CD4-positive, alpha-beta T cell treated with Interleukin-6 for 4 hours (primary cell): ENCODE measurements at regions not wholly inside any gene's neighbourhood (a gene's known extent, or its start where the extent isn't known, plus 50 kb on each side); places are given as distances from the start of the nearest gene placed in this dataset.
"Not testable (repeated sequence)": the region's sequence is repeated elsewhere in the genome, so short reads cannot be mapped to it uniquely, and the experiment has no call there.

Source experiments
- DNase-seq: peaks from one replicate; pipeline ENCODE4 v3.0.0-alpha.2; 2020; ENCODE audit warnings: mixed read lengths

DNA sequence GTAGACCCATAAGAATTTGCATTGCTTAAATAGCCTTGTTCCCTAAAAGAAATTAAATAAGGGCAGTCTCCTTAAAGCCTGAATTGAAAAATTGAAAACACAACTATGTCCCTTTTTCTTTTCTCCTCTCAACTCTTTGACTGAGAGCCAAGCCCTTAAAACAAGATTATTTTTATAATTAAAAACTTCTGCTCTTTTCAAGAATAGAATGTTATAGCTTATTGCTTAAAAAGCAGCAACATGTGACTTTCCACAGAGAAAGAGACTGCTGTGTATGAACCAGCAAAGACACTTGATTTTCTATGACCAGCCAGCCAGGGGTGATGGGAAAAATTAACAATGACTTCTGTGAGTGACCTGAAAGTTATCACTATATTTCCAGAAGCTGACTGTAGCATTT lies 295.2 kb upstream of the CELF2 start:
- DNase-seq: no peak

- DNase-seq: no peak
Observed at GRCh38 chr10:10725196-10725595, 292.5 kb upstream of the CELF2 start.

- DNase-seq: no peak
Observed at GRCh38 chr10:10726101-10726500, 291.6 kb upstream of the CELF2 start.

DNA sequence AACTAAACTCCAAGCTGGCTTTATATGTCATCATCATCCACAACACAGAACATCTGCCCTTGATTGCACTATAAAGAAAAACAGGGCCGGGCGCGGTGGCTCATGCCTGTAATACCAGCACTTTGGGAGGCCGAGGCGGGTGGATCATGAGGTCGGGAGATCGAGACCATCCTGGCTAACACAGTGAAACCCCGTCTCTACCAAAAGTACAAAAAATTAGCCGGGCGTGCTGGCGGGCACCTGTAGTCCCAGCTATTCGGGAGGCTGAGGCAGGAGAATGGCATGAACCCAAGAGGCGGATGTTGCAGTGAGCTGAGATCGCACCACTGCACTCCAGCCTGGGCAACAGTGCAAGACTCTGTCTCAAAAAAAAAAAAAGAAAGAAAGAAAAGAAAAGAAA lies 290.3 kb upstream of the CELF2 start:
- DNase-seq: not testable (repeated sequence)

DNA sequence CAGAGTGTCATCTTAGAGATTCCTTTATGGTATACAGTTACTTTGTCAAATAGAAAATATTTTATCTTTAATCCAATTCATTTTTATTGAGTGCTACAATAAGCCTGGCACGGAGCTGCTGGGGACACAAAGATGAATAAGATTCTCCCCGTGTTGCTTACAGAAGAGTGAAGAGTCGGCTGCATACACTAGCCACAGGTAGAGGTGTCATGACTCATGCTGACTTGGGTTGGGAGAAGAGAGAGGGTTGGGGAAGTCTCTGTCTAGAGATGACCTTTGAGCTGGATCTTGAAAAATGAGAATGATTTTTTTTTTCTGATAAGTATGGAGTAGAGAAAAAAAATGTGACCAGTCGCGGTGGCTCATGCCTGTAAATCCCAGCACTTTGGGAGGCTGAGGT lies 289.9 kb upstream of the CELF2 start:
- DNase-seq: no peak

- no peak for DNase-seq
Observed at GRCh38 chr10:10730471-10731043, 287.1 kb upstream of the CELF2 start.

DNA sequence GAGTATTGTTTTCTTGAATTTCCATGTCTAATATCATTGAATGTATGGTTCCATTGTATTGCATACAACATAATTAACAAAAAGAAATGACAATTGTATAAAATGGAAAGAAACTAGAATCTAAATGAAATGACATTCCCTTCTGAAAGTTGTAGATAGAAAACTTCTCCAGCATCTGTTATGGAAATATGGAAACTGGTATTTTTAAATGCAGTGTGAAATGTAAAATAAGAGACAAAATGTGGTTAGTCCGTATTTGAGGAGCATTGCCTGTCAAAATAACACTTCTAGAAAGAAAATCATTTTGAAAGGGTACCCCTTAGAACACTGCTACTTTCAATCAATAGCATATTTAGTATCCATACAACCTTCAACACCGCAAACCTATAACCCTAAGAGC lies 286.3 kb upstream of the CELF2 start:
- DNase-seq: no peak

GRCh38 chr10:10734356-10735064 lies 283.2 kb upstream of the CELF2 start:
- DNase-seq: no peak

- no peak for DNase-seq
Observed at GRCh38 chr10:10745291-10745690, 272.4 kb upstream of the CELF2 start.

- DNase-seq: no peak
Observed at GRCh38 chr10:10755490-10755889, 262.2 kb upstream of the CELF2 start.

DNA sequence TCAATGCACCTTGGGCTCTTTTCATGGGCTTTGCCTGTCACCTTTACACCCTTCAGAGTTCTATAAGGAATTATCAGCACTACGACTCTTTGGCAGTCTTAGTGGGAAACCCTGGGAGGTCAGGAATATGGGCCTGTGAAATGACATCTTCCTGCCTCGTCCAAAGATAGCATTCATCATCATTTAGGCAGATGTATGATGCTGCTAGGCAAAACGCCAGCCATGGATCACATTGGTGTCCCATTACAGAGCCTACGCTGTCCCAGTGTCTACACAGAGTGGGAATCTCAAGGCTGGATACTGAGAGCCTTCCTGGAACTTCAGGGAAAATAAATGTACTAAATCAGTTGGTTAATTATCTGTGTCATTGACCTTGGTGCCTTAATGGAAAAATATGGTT lies 259.4 kb upstream of the CELF2 start:
- no peak for DNase-seq

GRCh38 chr10:10759806-10760205 lies 257.9 kb upstream of the CELF2 start:
- DNase-seq: not testable (repeated sequence)

GRCh38 chr10:10765017-10765416 lies 252.7 kb upstream of the CELF2 start:
- DNase-seq: no peak

DNA sequence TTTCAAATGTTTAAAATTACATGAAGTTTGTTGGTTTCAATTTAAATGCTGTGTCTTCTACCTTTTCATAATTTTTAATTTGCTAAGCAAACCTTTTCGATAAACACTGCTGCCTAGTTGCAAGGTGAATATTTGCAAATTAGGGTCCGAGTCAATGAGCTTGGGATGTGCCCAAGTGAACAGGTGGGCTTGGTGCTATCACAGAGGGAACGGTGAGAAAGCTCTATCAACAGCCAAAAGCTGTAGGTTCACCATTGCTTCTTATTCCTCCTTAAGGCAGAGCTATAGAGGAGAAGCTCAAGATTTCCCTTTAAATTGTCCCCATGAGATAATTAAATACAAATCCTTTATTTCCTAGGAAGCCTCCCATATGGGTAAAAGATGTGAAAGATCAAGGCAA lies 245.3 kb upstream of the CELF2 start:
- no peak for DNase-seq

- DNase-seq: no peak
Observed at GRCh38 chr10:10772874-10773508, 244.7 kb upstream of the CELF2 start.

- DNase-seq: no peak
Observed at GRCh38 chr10:10774416-10774815, 243.3 kb upstream of the CELF2 start.

DNA sequence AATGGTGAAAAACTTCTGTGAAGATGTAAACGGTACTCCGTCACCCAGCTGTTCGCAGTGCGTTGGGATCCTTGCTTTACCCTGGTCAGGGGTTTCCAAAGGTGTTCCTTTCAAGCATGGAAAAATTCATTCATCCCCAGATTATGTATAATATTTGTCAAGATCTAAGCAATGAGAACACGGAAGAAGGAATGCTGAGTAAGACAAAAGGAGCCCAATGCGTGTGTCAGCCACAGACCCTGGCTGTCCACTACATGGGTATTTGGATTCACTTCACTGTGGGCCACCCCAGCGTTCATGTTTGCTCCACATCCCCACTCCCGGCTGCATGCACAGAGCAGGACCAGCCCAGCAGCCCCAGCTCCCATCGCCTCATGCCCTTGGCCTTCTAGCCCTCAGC lies 241.3 kb upstream of the CELF2 start:
- DNase-seq: no peak

DNA sequence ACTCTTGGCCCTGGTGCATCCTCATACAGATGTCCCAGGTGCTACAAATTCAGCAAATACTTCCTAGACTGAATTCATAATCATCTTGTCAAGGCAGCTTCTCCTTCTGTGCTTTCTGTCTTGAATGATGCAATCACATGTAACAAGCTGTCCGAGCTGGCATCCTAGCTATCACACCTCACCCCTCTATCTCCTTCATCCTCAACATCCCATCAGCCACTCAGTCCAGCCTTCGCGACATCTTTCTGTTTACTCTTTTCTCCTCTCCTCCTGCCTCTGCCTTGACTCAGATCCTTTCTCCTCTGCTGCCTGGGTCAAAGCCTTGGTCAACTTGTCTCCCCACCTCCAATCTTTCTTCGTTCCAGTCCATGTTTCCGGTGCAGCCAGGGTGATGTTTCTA lies 240.4 kb upstream of the CELF2 start:
- DNase-seq: no peak

DNA sequence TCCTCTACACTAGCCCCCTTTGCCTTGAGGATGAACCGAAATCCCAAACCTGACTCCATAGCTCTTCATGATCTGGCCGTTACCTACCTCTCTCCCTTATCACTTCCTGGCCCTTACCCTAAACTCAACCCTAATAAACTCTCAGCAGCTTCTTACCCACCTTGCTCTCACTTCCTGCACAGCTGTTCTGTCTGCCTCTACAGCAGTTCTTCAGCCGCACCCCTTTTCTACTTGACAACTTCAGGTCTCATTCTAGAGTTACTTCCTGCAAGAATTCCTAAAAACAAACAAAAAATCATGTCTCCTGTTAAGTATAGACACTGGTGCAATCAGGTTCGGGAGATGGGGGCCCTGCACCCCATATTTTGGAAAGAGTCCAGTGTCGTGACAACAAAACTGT lies 239.9 kb upstream of the CELF2 start:
- DNase-seq: no peak

- DNase-seq: no peak
Observed at GRCh38 chr10:10778959-10779358, 238.7 kb upstream of the CELF2 start.

- DNase-seq: no peak
Observed at GRCh38 chr10:10779511-10779910, 238.2 kb upstream of the CELF2 start.

- DNase-seq: no peak
Observed at GRCh38 chr10:10780746-10781145, 236.9 kb upstream of the CELF2 start.

DNA sequence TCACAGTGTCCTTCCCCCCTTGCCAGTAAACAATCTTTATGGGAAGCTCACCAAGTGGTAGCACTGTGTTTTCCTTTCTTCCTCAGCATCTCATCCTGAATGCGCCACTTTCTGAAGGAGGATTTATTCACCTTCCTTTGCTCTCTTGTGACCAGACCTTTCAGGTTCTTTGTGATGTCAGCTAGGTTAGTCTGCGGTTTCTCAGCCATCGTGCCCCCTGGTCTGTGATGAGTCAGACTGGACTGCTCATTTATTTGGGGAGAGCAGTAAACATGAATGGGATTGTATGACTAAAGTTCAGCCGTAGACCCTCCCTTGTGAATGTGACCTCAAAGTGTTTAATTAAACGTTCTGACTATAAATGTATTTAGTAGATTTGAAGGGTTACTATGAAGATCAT lies 235.1 kb upstream of the CELF2 start:
- no peak for DNase-seq

DNA sequence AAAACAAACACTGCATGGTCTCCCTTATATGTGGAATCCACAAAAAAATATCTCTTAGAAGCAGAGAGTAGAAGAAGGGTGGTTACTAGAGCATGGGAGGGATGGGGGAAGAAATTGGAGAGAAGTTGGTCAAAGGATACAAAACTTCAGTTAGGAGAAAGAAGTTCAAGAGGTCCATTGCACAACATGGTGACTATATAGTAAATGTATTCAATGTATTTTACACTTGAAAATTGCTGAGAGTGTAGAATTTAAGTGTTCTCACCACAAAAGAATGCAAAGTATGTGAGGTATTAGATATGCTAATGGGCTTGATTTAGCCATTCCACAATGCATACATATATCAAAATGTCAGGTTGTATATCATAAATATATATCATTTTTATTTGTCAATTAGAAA lies 232.0 kb upstream of the CELF2 start:
- DNase-seq: no peak
